OCI-LY3 (cell line): ENCODE measurements at regions not wholly inside any gene's neighbourhood (a gene's known extent, or its start where the extent isn't known, plus 50 kb on each side); places are given as distances from the start of the nearest gene placed in this dataset.

Experiments
- H2AFZ ChIP-seq: fragments of 200-600, 300-600 bp; shearing (Covaris generic); 2 replicates; pipeline ENCODE4 v1.6.0; 2014; ENCODE audit warnings: antibody characterized with exemption, low read depth, low read length
- H3K27ac ChIP-seq: fragments of 200-600, 300-600 bp; sonication (generic); 2 replicates; pipeline ENCODE4 v1.5.1; 2014; ENCODE audit warnings: mild to moderate bottlenecking, low read length, moderate library complexity, mixed read lengths
- H3K27me3 ChIP-seq: fragments of 200-600, 300-600 bp; sonication (generic); 2 replicates; pipeline ENCODE4 v1.6.1; 2014; ENCODE audit warnings: low read depth, low read length, mixed read lengths
- H3K36me3 ChIP-seq: fragments of 200-600, 300-600 bp; sonication (generic); replicated peaks from 2 replicates; pipeline ENCODE3; 2014; ENCODE audit warnings: low read depth, low read length, mixed read lengths
- H3K4me1 ChIP-seq: fragments of 300-600, 200-600 bp; sonication (generic); 2 replicates; pipeline ENCODE4 v1.6.1; 2014; ENCODE audit warnings: low read length, mixed read lengths
- H3K4me2 ChIP-seq: fragments of 200-600, 300-600 bp; sonication (generic); 2 replicates; pipeline ENCODE4 v1.6.1; 2014; ENCODE audit warnings: low read length, mixed read lengths
- H3K4me3 ChIP-seq: fragments of 300-600, 200-600 bp; sonication (generic); 2 replicates; pipeline ENCODE4 v1.5.1; 2014; ENCODE audit warnings: antibody characterized with exemption, mild to moderate bottlenecking, low read length, moderate library complexity
- H3K79me2 ChIP-seq: fragments of 300-600, 200-600 bp; shearing (Covaris generic); 2 replicates; pipeline ENCODE4 v1.6.1; 2014; ENCODE audit warnings: mild to moderate bottlenecking, low read length, mixed read lengths
- H3K9ac ChIP-seq: fragments of 300-600, 200-600 bp; shearing (Covaris generic); 2 replicates; pipeline ENCODE4 v1.6.0; 2014; ENCODE audit warnings: mild to moderate bottlenecking, low read length, moderate library complexity
- H3K9me3 ChIP-seq: fragments of 200-600, 300-600 bp; shearing (Covaris generic); 2 replicates; pipeline ENCODE4 v1.6.1; 2014; ENCODE audit warnings: low read length, mixed read lengths; ENCODE audit not compliant: insufficient read depth
- H4K20me1 ChIP-seq: fragments of 200-600, 300-600 bp; sonication (generic); 2 replicates; pipeline ENCODE4 v1.6.1; 2016; ENCODE audit warnings: low read length, mixed read lengths; ENCODE audit not compliant: insufficient read depth
- EZH2phosphoT487 ChIP-seq: fragments of 200-600 bp; shearing (Covaris generic); IDR thresholded peaks from 2 replicates; pipeline ENCODE4 v1.6.1; 2018; ENCODE audit warnings: antibody characterized with exemption, mixed run types, low read depth
- TF ChIP-seq, protein P1 (sequence below): fragments of 200-600, 300-600 bp; sonication (generic); IDR thresholded peaks from 2 replicates; pipeline ENCODE4 v1.5.1; 2014; ENCODE audit warnings: antibody characterized with exemption, low read length, low read depth

DNA sequence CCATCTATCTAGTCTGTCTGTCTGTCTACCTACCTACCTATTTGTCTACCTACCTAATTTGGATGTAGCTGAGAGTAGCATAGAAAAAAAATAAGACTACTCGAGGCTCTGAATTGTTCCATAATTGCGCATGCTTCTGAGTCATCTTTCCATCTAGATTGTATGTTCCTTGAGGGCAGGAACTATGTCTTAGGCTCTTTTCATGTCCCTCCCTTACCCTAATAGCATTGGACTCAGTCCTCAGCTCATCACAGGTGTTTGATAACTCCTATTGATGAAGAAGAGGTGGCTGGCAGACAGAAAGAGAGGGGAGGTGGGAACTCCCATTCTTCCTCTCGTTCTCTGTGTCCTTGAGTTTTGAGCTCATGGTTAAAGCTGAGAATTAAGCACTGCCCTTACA lies 263.7 kb downstream of the TTC6 start:
- TF ChIP-seq, protein P1, sequence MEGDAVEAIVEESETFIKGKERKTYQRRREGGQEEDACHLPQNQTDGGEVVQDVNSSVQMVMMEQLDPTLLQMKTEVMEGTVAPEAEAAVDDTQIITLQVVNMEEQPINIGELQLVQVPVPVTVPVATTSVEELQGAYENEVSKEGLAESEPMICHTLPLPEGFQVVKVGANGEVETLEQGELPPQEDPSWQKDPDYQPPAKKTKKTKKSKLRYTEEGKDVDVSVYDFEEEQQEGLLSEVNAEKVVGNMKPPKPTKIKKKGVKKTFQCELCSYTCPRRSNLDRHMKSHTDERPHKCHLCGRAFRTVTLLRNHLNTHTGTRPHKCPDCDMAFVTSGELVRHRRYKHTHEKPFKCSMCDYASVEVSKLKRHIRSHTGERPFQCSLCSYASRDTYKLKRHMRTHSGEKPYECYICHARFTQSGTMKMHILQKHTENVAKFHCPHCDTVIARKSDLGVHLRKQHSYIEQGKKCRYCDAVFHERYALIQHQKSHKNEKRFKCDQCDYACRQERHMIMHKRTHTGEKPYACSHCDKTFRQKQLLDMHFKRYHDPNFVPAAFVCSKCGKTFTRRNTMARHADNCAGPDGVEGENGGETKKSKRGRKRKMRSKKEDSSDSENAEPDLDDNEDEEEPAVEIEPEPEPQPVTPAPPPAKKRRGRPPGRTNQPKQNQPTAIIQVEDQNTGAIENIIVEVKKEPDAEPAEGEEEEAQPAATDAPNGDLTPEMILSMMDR = no peak
- no peak for TF ChIP-seq EZH2phosphoT487
- Histone ChIP-seq H3K4me1 (no peaks in the 10 kb centered on the region), H3K4me2 (no peak overlapping the region), H3K4me3 (no peak overlapping the region), H3K9me3 (no peaks in the 10 kb centered on the region), H3K79me2 (no peaks in the 10 kb centered on the region), H4K20me1 (no peaks in the 10 kb centered on the region), H3K9ac (no peak overlapping the region), H2AFZ (no peak overlapping the region), H3K27me3 (no peaks in the 10 kb centered on the region), H3K27ac (no peak overlapping the region), H3K36me3 (no peaks in the 10 kb centered on the region)

DNA sequence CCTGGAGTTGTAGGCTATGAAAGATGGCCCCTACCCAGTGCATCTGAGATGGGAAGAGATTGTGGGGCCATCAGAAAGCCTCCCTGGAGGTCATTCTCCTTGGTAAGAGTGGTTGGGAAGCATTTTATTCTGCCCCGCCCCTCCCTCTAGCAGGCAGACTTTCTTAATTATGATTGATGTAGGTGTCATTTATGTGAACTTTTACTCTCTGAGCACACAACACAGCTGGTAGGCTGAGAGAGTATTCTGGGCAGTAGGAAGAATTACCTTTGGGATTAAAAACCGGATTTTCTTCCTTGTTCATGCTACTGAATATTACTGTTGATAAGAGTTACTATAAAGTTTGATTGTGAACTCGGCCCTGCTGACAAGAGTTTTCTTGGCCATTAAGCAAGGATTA lies 266.8 kb downstream of the TTC6 start:
- H2AFZ ChIP-seq = no peak overlapping the region
- no peaks in the 10 kb centered on the region for H3K36me3 ChIP-seq
- no peaks in the 10 kb centered on the region for H4K20me1 ChIP-seq
- no peak overlapping the region for H3K27ac ChIP-seq
- H3K27me3 ChIP-seq = no peaks in the 10 kb centered on the region
- TF ChIP-seq, protein P1 = no peak
- no peak for TF ChIP-seq EZH2phosphoT487
- H3K9ac ChIP-seq = no peak overlapping the region
- H3K9me3 ChIP-seq = no peaks in the 10 kb centered on the region
- H3K4me1 ChIP-seq = no peaks in the 10 kb centered on the region
- no peak overlapping the region for H3K4me3 ChIP-seq
- H3K79me2 ChIP-seq = no peaks in the 10 kb centered on the region
- no peak overlapping the region for H3K4me2 ChIP-seq

DNA sequence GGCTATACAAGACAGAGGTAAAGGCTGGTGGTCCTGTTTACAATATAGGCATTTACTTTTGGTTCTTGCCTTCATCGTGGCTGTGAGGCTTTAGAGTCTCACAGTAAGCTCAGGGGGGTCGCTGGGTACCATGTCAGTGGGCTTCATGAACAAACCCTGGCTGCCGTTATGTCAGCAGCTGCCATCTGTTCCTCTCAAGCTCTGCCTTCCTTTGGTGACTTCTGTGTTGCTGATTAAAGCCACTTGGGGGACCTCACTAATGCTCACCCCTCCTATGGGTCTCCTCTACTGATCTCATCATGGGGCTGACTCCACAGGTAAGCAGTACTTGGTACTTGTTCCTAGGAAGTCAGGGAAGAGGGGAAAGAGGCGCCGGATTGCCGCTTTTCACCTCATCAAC lies 268.7 kb downstream of the TTC6 start:
- Histone ChIP-seq H3K9ac (no peak overlapping the region), H3K27ac (no peak overlapping the region), H3K79me2 (no peaks in the 10 kb centered on the region), H3K9me3 (no peaks in the 10 kb centered on the region), H3K36me3 (no peaks in the 10 kb centered on the region), H3K4me2 (no peak overlapping the region), H3K4me1 (no peaks in the 10 kb centered on the region), H3K4me3 (no peak overlapping the region), H3K27me3 (no peaks in the 10 kb centered on the region), H2AFZ (no peak overlapping the region), H4K20me1 (no peaks in the 10 kb centered on the region)
- no peak for TF ChIP-seq EZH2phosphoT487
- TF ChIP-seq, protein P1 = no peak

DNA sequence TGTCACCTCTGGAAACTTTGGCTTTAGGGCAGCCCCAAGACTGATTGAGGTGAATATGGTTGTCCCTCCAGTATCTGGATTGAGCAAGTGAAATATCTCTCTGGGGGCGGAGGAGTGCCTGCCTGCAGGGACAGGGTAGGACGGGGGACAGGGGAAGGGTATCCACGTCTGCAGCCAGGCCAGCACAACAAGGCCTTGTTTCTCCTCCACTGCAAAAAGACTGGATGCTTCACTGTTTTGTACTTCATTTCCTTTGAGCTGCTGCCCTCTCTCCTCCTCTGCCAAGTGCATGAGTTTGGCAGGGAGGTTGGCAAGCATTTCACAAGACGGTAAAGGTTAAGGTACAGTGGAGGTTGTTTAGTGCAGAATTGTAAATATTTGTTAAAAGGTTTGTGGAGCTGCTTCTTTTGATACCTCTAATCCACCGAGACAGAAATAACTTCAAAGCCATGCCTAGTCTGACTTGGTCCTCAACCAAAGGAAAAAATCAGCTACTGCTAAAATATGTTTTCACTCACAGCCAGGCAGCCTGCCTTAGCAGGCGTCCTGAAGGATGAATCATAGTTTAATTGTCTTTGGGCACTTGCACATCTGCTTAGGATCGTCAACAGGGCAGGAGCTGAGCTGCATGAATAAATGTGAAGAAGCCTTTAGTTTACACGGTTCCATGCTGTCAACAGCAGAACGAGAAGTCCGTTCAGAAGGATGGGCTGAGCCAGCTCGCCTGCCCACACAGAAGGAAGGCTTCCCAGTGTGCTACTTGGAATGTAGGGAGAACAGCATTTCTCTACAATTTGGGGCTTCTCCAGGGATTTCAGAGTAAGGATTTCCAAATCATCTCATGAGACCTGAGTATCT lies 269.7 kb downstream of the TTC6 start:
- Histone ChIP-seq H3K4me3 (no peak overlapping the region), H4K20me1 (no peaks in the 10 kb centered on the region), H3K79me2 (no peaks in the 10 kb centered on the region), H3K9me3 (no peaks in the 10 kb centered on the region), H3K4me2 (no peak overlapping the region), H3K9ac (no peak overlapping the region), H3K4me1 (no peaks in the 10 kb centered on the region), H3K27me3 (no peaks in the 10 kb centered on the region), H2AFZ (no peak overlapping the region), H3K27ac (no peak overlapping the region), H3K36me3 (no peaks in the 10 kb centered on the region)
- no peak for TF ChIP-seq EZH2phosphoT487
